Spinal cord (tissue), 9 donors: ENCODE measurements at regions not wholly inside any gene's neighbourhood (a gene's known extent, or its start where the extent isn't known, plus 50 kb on each side); places are given as distances from the start of the nearest gene placed in this dataset.

Experiments
- DNase-seq, 6 donors: peaks; one replicate each; pipeline versions ENCODE4 v3.0.0 to v3.0.0-alpha.2; 2013 to 2015; ENCODE audit warnings: low spot score in 6 of 6, low read depth in 4 of 6
- H3K27ac ChIP-seq: one replicate; pipeline ENCODE4 v1.5.1; 2013; ENCODE audit warnings: low read depth, low read length, control low read depth
- H3K27me3 ChIP-seq: one replicate; pipeline ENCODE4 v1.6.1; 2013; ENCODE audit warnings: low read length; ENCODE audit not compliant: control insufficient read depth, insufficient read depth
- H3K36me3 ChIP-seq: one replicate; pipeline ENCODE4 v1.6.1; 2013; ENCODE audit warnings: low read length; ENCODE audit not compliant: control insufficient read depth, insufficient read depth
- H3K4me1 ChIP-seq: one replicate; pipeline ENCODE4 v1.6.1; 2013; ENCODE audit warnings: low read length; ENCODE audit not compliant: control insufficient read depth, insufficient read depth
- H3K4me3 ChIP-seq: one replicate; pipeline ENCODE4 v1.5.1; 2013; ENCODE audit warnings: low read depth, low read length, control low read depth
- H3K9me3 ChIP-seq: one replicate; pipeline ENCODE4 v1.6.1; 2013; ENCODE audit warnings: low read length; ENCODE audit not compliant: control insufficient read depth, insufficient read depth
- WGBS: methylation state at CpG from one replicate; pipeline ENCODE4 v1.1.5; 2013; ENCODE audit warnings: missing lambda C conversion rate; ENCODE audit not compliant: insufficient coverage; 5-methylcytosine and 5-hydroxymethylcytosine counted together
- donor health status: healthy.

DNA sequence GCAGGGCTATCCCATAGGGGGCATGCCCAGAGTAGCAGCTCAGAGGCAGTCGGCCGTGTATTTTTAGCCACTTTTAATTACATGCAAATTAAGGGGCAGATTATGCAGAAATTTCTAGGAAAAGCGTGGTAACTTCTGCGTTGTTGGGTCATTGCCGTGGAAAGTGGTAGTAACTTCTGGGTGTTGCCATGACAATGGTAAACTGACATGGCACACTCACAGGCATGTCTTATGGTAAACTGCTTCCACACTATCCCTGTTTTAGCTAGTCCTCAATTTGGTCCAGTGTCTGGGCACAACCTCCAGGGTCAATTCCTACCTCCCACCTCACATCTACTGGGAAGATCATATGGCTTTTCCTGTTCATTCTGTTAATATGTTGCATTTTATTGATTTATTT, 428.9 kb upstream of the FANCL start:
- Histone ChIP-seq H3K27me3 (no peaks in the 10 kb centered on the region), H3K9me3 (peaks cover 2% of the 10 kb centered on the region), H3K27ac (no peak overlapping the region), H3K4me3 (no peak overlapping the region), H3K4me1 (no peaks in the 10 kb centered on the region), H3K36me3 (no peaks in the 10 kb centered on the region)
- DNase-seq: no peak
- WGBS: 88% methylated on average over 5 of the region's 5 CpGs

- peaks cover 2% of the 10 kb centered on the region for H3K9me3 ChIP-seq
- H3K27me3 ChIP-seq: no peaks in the 10 kb centered on the region
- WGBS: 100% methylated on average over 2 of the region's 3 CpGs
- H3K4me3 ChIP-seq: no peak overlapping the region
- no peak for DNase-seq
- H3K36me3 ChIP-seq: no peaks in the 10 kb centered on the region
- H3K4me1 ChIP-seq: no peaks in the 10 kb centered on the region
- no peak overlapping the region for H3K27ac ChIP-seq
Observed at GRCh38 chr2:58667137-58667774, 426.1 kb upstream of the FANCL start.

GRCh38 chr2:58666323-58666970, 425.3 kb upstream of the FANCL start:
- Histone ChIP-seq H3K4me3 (no peak overlapping the region), H3K4me1 (no peaks in the 10 kb centered on the region), H3K27ac (no peak overlapping the region), H3K9me3 (peaks cover 2% of the 10 kb centered on the region), H3K27me3 (no peaks in the 10 kb centered on the region), H3K36me3 (no peaks in the 10 kb centered on the region)
- DNase-seq: no peak
- WGBS: 100% methylated on average over 2 of the region's 3 CpGs

DNA sequence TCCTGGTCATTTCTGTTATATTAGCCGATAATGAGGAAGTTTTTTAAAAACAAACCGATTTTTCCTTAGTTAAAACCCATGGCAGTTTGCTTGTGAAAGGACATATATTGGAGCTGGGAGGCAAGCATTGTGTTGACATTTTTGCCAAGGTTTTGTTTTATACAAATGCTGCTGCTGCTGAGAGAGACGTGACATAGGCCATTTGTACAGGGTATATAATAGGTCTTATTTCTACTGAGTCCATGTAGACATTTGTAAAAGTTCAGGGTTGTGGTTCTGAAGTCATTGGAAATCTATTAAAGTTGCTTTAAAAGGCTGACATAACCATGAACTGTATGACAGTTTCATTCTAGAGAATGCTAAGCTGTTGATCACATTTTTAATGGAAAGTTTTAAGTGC, 424.0 kb upstream of the FANCL start:
- H3K4me3 ChIP-seq: no peak overlapping the region
- no peak overlapping the region for H3K27ac ChIP-seq
- peaks cover 2% of the 10 kb centered on the region for H3K9me3 ChIP-seq
- H3K4me1 ChIP-seq: no peaks in the 10 kb centered on the region
- no peaks in the 10 kb centered on the region for H3K36me3 ChIP-seq
- DNase-seq: no peak
- WGBS: 81% methylated on average over 2 of the region's 3 CpGs
- no peaks in the 10 kb centered on the region for H3K27me3 ChIP-seq

DNA sequence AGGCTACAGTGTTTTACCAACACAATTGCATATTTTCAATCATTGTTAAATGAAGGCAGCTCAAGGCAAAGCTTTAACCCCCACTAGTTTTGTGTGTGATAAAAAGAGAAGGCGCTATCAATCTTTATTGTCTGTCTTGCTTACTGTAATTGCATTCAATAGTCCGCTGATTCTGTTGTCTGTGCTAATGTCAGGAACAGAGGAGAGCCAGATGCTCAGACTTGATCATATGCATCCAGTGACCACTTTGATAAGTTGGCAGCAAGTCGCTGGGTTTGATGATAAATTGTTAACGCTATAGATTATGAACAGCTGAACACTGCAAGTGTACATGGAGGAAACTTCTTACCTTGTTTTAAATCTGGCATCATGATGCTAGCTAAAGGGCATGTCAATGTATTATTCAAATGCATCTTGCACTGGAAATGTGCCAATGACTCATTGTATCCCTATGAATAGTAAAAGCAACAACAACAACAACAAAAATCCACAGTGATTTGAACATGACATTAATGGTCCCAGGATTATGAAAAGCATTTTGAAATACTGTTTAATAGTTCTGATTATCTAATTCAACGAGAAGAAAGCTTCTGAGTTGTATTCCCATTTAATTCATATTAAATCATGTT, 423.5 kb upstream of the FANCL start:
- Histone ChIP-seq H3K36me3 (no peaks in the 10 kb centered on the region), H3K27me3 (no peaks in the 10 kb centered on the region), H3K4me1 (no peaks in the 10 kb centered on the region), H3K27ac (no peak overlapping the region), H3K4me3 (no peak overlapping the region), H3K9me3 (peaks cover 2% of the 10 kb centered on the region)
- DNase-seq: peak in 2 of 6 donors; percentile 4 to 50
- WGBS: 65% methylated on average over 4 of the region's 5 CpGs

- Histone ChIP-seq H3K9me3 (no peaks in the 10 kb centered on the region), H3K27ac (no peak overlapping the region), H3K36me3 (no peaks in the 10 kb centered on the region), H3K4me1 (no peaks in the 10 kb centered on the region), H3K27me3 (no peaks in the 10 kb centered on the region), H3K4me3 (no peak overlapping the region)
- 98% methylated on average over 4 of the region's 4 CpGs for WGBS
- DNase-seq: no peak
Observed at GRCh38 chr2:58660046-58660445, 418.9 kb upstream of the FANCL start.

DNA sequence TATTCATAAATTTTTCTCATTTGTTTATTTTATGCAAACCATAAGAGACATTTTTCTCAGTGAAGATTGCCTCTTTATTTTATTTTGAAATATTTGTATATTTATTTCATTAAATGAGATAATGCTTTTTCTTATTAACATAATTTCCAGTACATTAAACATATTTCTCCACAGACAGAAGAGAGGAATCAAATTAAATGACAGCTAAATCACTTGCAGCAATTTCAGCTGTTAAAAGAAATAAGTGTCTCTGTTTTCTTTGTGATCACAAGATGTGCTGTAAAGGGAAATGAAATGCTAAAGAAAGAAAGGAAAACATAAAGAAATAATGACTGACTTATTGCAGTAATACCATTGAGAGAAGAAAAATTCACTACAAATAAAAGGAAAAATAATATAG, 414.0 kb upstream of the FANCL start:
- no peaks in the 10 kb centered on the region for H3K27me3 ChIP-seq
- no peak overlapping the region for H3K27ac ChIP-seq
- DNase-seq: no peak
- no peaks in the 10 kb centered on the region for H3K36me3 ChIP-seq
- no peak overlapping the region for H3K4me3 ChIP-seq
- no peaks in the 10 kb centered on the region for H3K9me3 ChIP-seq
- H3K4me1 ChIP-seq: no peaks in the 10 kb centered on the region

DNA sequence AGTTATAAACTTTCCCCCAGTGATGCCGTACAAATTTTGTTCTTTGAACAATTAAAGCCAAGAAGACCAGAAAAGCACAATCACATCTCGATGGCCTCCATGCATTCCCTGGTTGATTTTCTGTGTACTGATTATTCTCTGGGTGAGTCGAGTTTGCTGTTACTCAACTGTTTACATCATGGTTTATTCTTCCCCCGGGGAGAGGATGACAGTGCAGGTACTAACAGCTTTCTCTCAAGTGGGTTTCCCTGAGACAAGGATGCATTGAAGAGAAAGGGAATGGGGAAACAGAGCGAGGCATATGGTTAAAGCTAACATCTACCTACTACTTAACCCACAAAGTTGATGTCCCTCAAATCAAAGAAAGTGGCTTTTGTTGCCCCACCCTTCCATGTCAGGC, 410.8 kb upstream of the FANCL start:
- no peak overlapping the region for H3K4me3 ChIP-seq
- H3K27ac ChIP-seq: no peak overlapping the region
- no peaks in the 10 kb centered on the region for H3K9me3 ChIP-seq
- no peaks in the 10 kb centered on the region for H3K36me3 ChIP-seq
- no peaks in the 10 kb centered on the region for H3K27me3 ChIP-seq
- DNase-seq: peak in 1 of 6 donors; percentile 64
- no CpG with 5 or more reads among the region's 5 CpGs for WGBS
- H3K4me1 ChIP-seq: no peaks in the 10 kb centered on the region

GRCh38 chr2:58650781-58651180, 409.7 kb upstream of the FANCL start:
- WGBS: no CpG with 5 or more reads among the region's 3 CpGs
- Histone ChIP-seq H3K36me3 (no peaks in the 10 kb centered on the region), H3K27me3 (no peaks in the 10 kb centered on the region), H3K4me3 (no peak overlapping the region), H3K27ac (no peak overlapping the region), H3K9me3 (no peaks in the 10 kb centered on the region), H3K4me1 (no peaks in the 10 kb centered on the region)
- DNase-seq: no peak

GRCh38 chr2:58649756-58650155, 408.6 kb upstream of the FANCL start:
- no peak overlapping the region for H3K4me3 ChIP-seq
- H3K4me1 ChIP-seq: no peaks in the 10 kb centered on the region
- peak in 1 of 6 donors; percentile 12 for DNase-seq
- no peaks in the 10 kb centered on the region for H3K27me3 ChIP-seq
- H3K36me3 ChIP-seq: no peaks in the 10 kb centered on the region
- no peaks in the 10 kb centered on the region for H3K9me3 ChIP-seq
- H3K27ac ChIP-seq: no peak overlapping the region
- WGBS: no CpG with 5 or more reads among the region's 2 CpGs
